ENCODE measurements at regions not wholly inside any gene's neighbourhood (a gene's known extent, or its start where the extent isn't known, plus 50 kb on each side); places are given as distances from the start of the nearest gene placed in this dataset.
A peak's percentile ranks its signal among the peaks of the same experiment; 100 is the strongest.
"Not testable (repeated sequence)": the region's sequence is repeated elsewhere in the genome, so short reads cannot be mapped to it uniquely, and the experiment has no call there.

- DNase-seq, result no peak
These were observed 453.5 kb upstream of the SMIM21 start for GRCh38 chr18:75880925-75881504.

DNA sequence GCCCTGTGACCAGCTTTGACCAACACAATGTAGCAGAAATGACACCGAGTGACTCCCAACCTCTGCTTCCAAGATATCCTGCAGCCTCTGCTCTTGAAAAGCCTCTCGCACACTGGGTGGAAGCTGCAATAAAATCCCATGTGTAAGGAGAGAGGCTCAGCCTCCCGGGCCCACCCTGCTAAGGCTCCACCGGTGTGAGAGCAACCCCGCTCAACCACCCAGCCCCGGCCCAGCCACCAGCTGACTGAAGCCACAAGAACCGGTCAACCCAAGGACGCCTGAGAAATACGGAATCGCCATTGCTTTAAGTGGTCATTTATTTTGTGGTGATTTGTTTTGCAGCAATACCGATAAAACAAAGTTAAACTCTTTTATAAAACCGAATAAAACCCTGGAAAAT is 452.8 kb upstream of the SMIM21 start:
- no peak for DNase-seq

GRCh38 chr18:75879196-75879595 is 451.7 kb upstream of the SMIM21 start:
- no peak for DNase-seq

GRCh38 chr18:75875559-75875958 is 448.1 kb upstream of the SMIM21 start:
- no peak for DNase-seq

DNA sequence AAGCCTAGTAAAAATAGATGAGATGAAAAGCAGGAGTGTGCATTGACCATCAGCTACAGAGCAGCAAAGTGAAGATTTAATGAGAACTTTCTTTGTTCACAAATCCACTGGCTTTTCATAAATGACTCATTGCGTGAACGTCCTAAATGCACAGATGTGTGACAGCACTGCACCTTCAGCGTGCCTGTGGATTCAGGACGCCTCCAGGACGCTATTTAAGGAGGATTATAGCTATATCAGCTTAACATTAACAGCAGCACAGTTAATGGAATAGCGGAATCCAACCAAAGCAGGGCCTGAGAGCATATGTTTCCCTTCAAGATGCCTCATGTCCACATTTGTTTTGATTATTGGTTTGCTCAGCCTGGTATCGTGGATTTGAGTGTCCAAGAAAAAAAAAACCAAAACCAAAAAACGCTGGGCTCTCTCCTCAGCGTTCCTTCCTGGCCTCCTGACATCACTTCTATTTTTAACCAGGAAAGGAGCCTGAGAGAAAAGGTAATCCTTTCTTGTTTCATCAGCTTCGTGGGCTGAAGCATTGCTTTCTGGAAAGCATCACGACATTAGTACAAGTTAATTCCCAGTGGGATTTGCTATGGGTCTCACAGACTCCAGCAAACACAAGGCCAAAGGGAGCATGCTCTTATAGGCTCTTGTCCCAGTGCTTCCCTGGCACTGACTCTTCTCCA is 447.0 kb upstream of the SMIM21 start:
- no peak for DNase-seq

- no peak for DNase-seq
These were observed 444.1 kb upstream of the SMIM21 start for GRCh38 chr18:75871596-75871995.

DNA sequence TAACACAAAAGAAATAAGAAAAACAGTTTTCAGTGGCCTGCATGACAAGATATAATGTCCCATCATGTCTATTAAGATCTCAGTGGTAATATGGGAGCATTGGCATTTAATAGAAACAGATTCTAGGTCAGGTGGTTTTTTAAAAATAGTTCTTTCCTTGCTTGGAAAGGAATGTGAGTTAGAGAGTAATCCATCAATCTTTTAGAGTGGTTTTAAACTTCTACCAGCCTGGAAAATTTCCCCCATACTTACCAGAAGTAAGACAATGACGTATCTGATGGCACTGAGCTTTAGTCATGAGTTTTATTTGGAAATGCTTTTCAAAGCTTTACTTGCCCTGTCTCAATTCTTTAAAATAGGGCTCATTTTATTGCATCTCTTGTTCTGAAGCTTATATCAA is 441.7 kb upstream of the SMIM21 start:
- DNase-seq, result no peak

DNA sequence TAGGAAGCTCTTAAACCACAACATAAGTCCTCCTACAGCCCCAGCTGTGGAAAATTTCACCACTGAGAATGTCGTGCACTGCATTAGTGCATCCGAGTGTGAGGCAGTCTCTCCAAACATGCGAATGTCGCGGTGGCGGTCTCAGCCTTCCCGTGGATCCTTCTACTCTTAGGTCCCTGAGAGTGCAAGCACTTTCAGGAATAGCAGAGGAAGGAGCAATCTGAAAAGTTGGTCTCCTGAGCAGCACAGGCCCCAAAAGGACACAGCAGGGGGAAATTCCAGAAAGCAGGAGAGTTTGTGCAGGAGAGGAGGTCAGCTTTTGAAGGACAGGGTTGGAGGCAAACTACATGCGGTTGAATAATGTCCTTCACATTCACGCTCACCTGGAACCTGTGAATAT is 440.5 kb upstream of the SMIM21 start:
- no peak for DNase-seq

GRCh38 chr18:75865639-75866038 is 438.1 kb upstream of the SMIM21 start:
- no peak for DNase-seq

- DNase-seq, result no peak
These were observed 437.3 kb upstream of the SMIM21 start for GRCh38 chr18:75864816-75865215.

- no peak for DNase-seq
These were observed 436.2 kb upstream of the SMIM21 start for GRCh38 chr18:75863696-75864095.

DNA sequence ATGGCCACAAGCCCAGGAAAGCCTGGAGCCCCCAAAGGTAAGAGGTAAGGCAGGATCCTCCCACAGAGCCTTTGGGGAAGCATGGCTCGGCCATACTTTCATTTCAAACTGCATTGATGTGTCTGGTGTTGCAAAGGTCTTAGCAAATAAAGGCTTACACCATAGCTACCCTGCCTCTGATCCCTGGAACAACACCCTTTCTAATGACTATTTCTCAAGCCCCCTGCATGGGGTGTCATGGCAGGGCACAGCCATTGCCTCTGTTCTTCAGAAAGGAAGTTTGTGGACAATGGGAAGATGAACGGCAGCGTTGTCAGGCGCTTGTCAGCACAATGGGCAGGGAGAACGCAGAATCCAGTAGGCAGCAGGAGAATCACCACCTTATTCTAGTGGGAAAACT is 435.0 kb upstream of the SMIM21 start:
- no peak for DNase-seq

GRCh38 chr18:75860166-75860565 is 432.7 kb upstream of the SMIM21 start:
- DNase-seq, result no peak

GRCh38 chr18:75859533-75859932 is 432.0 kb upstream of the SMIM21 start:
- no peak for DNase-seq

GRCh38 chr18:75858754-75859153 is 431.3 kb upstream of the SMIM21 start:
- no peak for DNase-seq

DNA sequence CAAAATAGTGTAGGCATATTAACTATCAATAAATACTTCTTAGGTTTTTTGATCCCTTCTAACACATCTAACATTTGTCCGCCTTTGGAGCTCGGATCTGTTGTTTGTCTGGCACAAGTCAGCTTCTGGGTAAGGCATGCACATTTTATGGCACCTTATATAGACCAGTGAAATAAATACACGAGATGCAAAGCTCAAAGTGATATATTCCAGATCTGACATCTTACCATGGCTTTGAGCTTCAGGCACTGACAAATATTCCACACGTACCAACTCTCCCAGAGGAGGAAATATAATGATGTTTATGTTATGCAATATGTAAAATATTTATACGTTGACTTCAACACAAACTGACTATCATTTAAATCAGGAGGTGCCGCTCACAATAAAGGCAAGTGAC is 430.1 kb upstream of the SMIM21 start:
- DNase-seq, result no peak

DNA sequence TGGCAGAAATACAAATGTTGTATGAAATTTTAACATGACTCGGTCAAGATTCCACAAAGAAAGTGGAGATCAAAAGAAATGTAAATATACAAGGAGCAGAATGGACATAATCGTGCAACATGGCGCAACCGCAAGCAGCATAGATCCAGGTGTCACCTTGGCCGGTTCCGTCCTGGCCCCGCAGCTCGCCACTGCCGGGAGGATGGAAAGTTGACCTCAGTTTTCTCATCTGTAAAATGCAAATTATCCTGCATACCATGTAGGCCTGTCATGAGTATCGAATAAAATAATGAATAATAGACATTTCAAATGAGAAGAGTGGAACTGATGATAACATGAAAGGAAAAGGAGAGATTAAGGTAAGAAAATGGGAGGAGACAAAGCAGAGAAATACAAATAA is 427.3 kb upstream of the SMIM21 start:
- no peak for DNase-seq

GRCh38 chr18:75854174-75854573 is 426.7 kb upstream of the SMIM21 start:
- peak; percentile 19 for DNase-seq

DNA sequence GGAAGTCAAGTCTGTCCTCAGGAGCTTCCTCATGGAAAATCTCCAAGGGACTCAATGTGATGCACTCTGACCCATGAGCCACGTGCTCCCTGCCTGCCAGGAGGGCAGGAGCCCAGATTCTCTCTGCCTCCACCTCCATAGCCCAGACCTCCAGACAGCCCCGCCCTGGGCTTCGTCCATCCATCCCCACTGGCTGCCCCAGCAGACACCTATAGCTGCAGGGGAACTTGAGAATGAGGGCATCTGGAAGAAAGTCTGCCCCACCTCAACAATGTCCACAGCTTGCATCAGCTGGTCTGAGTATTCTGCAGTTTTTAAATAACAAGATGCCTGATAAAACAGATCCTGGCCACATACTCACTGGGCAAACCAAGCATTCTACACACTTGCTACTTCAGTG is 418.8 kb upstream of the SMIM21 start:
- DNase-seq, result no peak

DNA sequence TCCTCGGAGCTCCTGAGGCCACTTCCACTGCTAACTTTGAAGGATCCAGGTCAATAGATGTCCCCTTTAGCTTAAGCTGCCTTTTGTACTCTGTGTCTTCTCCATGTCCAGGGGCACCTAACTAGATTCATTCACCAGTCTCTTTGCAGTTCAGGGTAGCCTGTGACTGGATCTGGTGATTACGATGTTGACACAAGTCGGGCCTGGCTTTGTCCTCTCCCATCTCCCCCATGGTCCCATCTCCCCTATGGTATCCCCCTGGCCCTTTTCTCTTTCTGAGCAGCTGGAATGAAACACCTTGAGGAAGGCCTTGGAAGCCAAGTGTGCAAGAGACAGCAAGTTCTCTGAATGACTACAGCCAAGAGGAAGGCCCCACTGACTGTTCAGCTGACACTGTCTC is 417.9 kb upstream of the SMIM21 start:
- no peak for DNase-seq

- DNase-seq, result no peak
These were observed 416.6 kb upstream of the SMIM21 start for GRCh38 chr18:75844146-75844545.

GRCh38 chr18:75840131-75840530 is 412.6 kb upstream of the SMIM21 start:
- no peak for DNase-seq

DNA sequence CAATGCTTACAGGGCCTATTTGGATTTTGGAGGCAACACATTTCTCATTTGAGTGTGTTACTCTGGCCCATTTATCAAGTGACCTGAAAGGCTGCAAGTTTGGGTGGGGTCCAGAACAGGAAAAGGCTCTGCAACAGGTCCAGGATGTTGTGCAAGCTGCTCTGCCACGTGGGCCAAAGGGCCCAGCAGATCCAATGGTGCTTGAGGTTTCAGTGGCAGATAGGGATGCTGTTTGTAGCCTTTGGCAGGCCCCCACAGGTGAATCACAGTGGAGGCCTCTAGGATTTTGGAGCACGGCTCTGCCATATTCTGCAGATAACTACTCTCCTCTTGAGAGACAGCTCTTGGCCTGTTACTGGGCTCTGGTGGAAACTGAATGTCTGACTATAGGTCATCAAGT is 412.2 kb upstream of the SMIM21 start:
- DNase-seq, result not testable (repeated sequence)

- no peak for DNase-seq
These were observed 411.5 kb upstream of the SMIM21 start for GRCh38 chr18:75839041-75839440.

DNA sequence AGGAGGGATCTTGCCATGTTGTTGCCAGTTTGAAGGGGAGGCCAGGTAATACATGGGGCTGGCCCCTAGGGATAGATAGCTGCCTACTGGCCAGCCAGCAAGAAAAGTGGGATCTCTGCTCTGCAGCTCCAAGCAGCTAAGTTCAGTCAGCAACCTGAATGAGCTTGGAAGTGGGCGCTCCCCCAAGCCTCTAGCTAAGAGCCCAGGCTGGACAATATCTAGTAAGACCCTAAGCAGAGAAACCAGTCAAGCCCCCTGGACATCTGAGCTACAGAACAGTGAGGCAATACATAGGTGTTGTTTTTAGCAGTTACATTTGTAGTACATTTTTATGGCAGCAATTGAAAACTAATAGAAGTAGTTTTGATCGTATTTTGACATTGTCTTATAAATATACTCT is 409.8 kb upstream of the SMIM21 start:
- no peak for DNase-seq
